ENCODE measurements at regions not wholly inside any gene's neighbourhood (a gene's known extent, or its start where the extent isn't known, plus 50 kb on each side); places are given as distances from the start of the nearest gene placed in this dataset.

- no peak for DNase-seq (ENCODE audit: low read depth)
These were observed 492.1 kb upstream of the PPP2R3A start for GRCh38 chr3:135473449-135473848.

GRCh38 chr3:135487261-135487660 lies 478.3 kb upstream of the PPP2R3A start:
- DNase-seq (ENCODE audit: low read depth), result no peak

GRCh38 chr3:135490219-135490915 lies 475.2 kb upstream of the PPP2R3A start:
- no peak for DNase-seq (ENCODE audit: low read depth)

GRCh38 chr3:135491491-135492205 lies 473.9 kb upstream of the PPP2R3A start:
- DNase-seq (ENCODE audit: low read depth), result no peak

- no peak for DNase-seq (ENCODE audit: low read depth)
These were observed 469.6 kb upstream of the PPP2R3A start for GRCh38 chr3:135495891-135496290.

GRCh38 chr3:135497979-135498378 lies 467.5 kb upstream of the PPP2R3A start:
- DNase-seq (ENCODE audit: low read depth), result no peak

GRCh38 chr3:135499426-135499825 lies 466.1 kb upstream of the PPP2R3A start:
- no peak for DNase-seq (ENCODE audit: low read depth)

GRCh38 chr3:135500034-135500433 lies 465.5 kb upstream of the PPP2R3A start:
- DNase-seq (ENCODE audit: low read depth), result no peak

GRCh38 chr3:135503065-135503759 lies 462.3 kb upstream of the PPP2R3A start:
- DNase-seq (ENCODE audit: low read depth), result no peak

DNA sequence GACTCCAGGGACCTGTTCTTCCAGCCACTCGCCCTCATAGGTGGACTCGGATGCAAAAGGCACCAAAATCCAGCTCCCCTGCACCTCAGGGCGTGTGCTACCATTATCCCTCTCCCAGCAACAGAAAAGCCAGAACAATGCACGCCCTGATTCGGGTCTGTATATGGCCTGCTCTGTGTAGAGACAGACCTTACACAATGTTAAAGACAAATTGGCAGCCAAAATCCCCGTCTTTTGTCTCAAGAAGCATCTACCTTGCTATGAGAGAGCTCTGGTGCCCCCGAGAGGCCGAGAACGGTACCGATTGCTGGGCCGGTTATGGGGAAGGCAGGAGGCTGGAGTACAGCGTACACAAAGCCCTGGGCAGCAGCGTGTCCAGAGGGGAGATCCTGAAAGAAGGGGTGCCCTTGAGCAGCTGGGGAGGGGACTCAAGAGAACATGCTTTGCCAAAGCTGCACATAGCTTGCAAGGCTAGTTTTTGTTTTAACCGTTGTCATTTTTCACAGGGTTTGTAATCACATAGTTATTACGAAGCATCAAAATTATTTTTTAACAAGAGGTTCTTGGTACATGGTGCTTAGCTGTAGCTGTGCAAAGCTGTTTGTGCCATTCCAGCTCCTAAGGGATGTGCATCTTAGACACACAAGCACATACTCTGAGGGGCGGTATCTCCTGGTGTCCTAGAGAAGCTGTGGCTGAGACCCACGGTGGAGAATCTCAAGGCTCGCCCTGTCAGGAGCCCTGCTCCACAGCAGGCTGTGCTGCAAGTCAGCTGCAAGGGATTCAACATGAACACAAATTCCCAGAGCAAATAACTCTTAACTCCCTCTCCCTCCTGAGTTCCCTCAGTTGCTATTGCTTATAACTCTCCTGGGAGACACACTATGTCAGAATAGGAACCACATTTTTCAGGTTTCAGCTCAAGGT lies 461.5 kb upstream of the PPP2R3A start:
- no peak for DNase-seq (ENCODE audit: low read depth)

DNA sequence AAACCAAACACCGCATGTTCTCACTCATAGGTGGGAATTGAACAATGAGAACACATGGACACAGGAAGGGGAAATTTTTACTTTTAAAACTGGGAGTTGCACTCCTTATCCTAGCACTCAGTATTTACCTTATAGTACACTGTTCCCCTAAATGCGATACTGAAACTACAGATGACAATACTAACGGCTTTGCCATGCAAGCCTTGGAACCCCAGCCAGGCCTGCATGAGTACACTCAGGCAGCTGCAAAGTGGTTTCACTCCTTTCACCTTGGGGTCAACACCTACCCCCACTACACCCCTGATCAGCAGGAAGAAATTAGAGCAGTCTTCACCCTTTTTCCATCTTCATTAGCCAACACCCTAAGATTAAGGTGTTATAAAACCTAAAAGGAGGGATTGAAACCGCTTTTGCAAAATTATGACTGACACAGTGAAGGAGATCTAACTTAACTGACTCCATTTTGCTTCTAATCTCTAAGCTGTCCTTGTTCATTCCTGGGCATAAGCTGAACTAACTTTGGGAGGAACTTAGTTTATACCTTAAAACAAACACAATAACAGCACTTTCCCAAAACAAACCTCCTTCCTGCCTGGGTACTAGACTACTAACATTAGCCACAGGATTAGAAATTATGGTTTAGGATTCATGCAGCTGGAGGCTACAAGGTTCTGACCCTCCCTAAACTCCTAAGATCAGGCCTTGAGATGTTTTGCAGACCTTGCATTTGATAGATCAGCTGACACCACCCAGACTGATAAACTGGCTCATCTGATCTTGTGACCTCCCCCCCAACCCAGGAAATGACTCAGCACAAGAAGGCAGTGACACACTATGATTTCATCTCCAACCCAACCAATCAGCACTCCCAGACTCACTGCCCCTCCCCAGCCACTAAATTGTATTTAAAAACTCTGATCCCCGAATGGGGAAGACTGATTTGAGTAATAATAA lies 452.1 kb upstream of the PPP2R3A start:
- no peak for DNase-seq (ENCODE audit: low read depth)

- no peak for DNase-seq (ENCODE audit: low read depth)
These were observed 451.5 kb upstream of the PPP2R3A start for GRCh38 chr3:135514060-135514448.

GRCh38 chr3:135516143-135516542 lies 449.4 kb upstream of the PPP2R3A start:
- DNase-seq (ENCODE audit: low read depth), result no peak

DNA sequence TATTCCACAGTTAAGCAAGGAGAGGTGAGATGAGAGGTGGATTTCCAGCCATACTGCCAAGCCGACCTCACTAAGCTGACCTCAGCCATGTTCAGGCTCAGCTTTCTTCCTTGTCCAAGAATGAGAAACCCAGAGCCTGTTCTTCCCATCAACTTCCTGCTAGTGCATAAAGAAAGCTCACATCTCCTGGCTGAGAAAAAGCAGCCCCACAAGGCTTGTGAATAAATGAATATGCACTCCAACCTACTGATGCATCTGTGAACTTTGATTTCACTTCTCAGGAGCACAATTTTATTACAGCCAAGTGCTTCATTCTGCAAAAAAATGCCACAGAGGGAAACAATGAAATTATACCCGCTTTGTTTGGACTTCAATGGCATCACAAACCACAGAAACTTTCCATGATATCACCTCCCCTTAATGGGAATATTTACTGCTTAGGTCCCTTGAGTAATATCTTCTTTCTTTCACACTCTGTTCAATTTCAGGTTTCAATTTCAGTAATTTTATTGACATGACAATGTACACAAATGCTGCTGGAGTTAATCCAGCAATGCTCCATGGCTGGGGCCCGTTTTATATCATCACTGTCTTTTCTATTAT lies 437.0 kb upstream of the PPP2R3A start:
- no peak for DNase-seq (ENCODE audit: low read depth)

- no peak for DNase-seq (ENCODE audit: low read depth)
These were observed 433.5 kb upstream of the PPP2R3A start for GRCh38 chr3:135532021-135532420.

- no peak for DNase-seq (ENCODE audit: low read depth)
These were observed 427.4 kb upstream of the PPP2R3A start for GRCh38 chr3:135538123-135538522.

DNA sequence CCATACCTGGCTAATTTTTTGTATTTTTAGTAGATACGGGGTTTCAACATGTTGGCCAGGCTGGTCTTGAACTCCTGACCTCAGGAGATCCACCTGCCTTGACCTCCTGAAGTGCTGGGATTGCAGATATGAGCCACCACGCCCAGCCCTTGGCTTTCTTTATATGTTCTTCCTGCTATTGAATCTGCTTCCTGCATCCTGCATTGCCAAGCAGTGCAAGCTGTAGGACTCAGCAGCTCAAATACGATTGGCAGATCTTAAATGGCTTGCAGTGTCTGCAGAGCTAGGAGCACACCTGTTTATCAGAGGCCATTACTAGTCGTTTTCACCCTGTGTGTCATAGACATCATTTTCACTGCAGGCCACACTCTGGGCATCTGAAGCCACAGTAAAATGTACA lies 426.2 kb upstream of the PPP2R3A start:
- no peak for DNase-seq (ENCODE audit: low read depth)

DNA sequence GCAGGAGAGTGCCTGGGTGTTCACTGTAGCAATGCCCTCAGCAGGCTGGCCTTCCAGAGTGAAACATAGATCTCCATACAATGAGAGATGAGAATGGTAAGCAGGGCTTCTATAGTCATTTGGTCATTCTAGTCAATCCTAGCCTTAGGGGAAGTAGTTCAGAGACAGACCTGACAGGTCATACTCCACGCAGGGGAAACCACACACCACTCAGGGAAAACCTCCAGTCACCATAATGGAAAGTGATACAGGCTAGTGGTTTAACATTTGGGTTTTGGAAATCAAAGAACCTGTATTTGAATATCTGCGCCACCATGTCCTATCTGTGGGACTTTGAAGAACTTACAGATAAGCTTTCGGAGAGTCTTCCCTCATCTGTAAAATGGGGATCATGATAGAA lies 425.7 kb upstream of the PPP2R3A start:
- no peak for DNase-seq (ENCODE audit: low read depth)

GRCh38 chr3:135549928-135550494 lies 415.5 kb upstream of the PPP2R3A start:
- no peak for DNase-seq (ENCODE audit: low read depth)

- DNase-seq (ENCODE audit: low read depth), result no peak
These were observed 409.4 kb upstream of the PPP2R3A start for GRCh38 chr3:135556174-135556573.

All from T follicular helper cell (primary cell).